ENCODE measurements at regions not wholly inside any gene's neighbourhood (a gene's known extent, or its start where the extent isn't known, plus 50 kb on each side); places are given as distances from the start of the nearest gene placed in this dataset.
"Not testable (repeated sequence)": the region's sequence is repeated elsewhere in the genome, so short reads cannot be mapped to it uniquely, and the experiment has no call there.

DNA sequence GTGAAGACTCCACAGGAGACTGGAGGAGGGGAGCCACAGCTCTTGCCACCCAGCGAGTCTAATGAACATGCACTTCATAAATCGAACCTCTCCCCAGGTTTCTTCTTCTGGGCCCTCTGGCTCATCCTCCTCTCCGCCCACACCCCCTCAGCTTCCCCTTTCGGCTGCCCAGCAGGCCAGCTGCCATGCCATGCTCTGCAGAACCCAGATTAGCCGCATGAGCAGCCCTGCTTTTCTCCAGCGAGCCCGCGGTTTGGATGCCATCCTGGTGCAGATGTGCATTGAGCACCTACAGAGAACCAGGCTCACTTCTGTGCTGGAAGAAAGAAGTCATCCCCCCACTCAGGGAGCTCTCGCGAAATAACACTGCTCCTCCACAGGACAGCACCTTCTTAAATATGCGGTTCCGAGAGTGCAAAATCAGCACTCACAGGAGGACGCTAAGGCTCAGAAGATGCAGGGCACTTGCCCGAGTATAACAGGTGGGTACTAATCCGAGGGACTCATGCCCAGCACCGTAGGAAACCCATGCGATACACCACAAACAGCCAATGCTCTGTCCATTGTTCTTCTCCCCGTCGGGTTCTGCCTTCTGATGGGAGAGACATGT, 143.0 kb upstream of the THBS2 start:
- Histone ChIP-seq H3K4me3 (no peak overlapping the region), H3K36me3 (no peaks in the 10 kb centered on the region), H3K9me3 (no peaks in the 10 kb centered on the region), H3K4me1 (ENCODE audit: control insufficient read depth in 1 of 2, low read depth in 2 of 2) (no peaks in the 10 kb centered on the region), H3K27ac (no peak overlapping the region), H3K27me3 (replicated peaks; ENCODE audit: insufficient read depth) (no peaks in the 10 kb centered on the region)
- no peak for ATAC-seq (ENCODE audit: insufficient number of reproducible peaks, low FRiP score, low read depth)
- no peak for DNase-seq (ENCODE audit: low spot score)
- no peak for TF ChIP-seq CTCF (IDR thresholded peaks at IDR 0.05)

- not testable (repeated sequence) for H3K4me3 ChIP-seq; H3K9me3 ChIP-seq; DNase-seq (ENCODE audit: low spot score); H3K27me3 ChIP-seq (replicated peaks; ENCODE audit: insufficient read depth); ATAC-seq (ENCODE audit: insufficient number of reproducible peaks, low FRiP score, low read depth); H3K4me1 ChIP-seq (ENCODE audit: control insufficient read depth in 1 of 2, low read depth in 2 of 2); H3K27ac ChIP-seq; H3K36me3 ChIP-seq
These were observed 142.4 kb upstream of the THBS2 start for GRCh38 chr6:169396009-169396539.

GRCh38 chr6:169395080-169395805, 141.6 kb upstream of the THBS2 start:
- DNase-seq (ENCODE audit: low spot score) (no peak), ATAC-seq (ENCODE audit: insufficient number of reproducible peaks, low FRiP score, low read depth) (no peak)
- no peak overlapping the region for H3K4me3 ChIP-seq
- H3K36me3 ChIP-seq: no peaks in the 10 kb centered on the region
- no peaks in the 10 kb centered on the region for H3K9me3 ChIP-seq
- no peaks in the 10 kb centered on the region for H3K4me1 ChIP-seq (ENCODE audit: control insufficient read depth in 1 of 2, low read depth in 2 of 2)
- H3K27ac ChIP-seq: no peak overlapping the region
- no peak for TF ChIP-seq CTCF (IDR thresholded peaks at IDR 0.05)
- no peaks in the 10 kb centered on the region for H3K27me3 ChIP-seq (replicated peaks; ENCODE audit: insufficient read depth)

DNA sequence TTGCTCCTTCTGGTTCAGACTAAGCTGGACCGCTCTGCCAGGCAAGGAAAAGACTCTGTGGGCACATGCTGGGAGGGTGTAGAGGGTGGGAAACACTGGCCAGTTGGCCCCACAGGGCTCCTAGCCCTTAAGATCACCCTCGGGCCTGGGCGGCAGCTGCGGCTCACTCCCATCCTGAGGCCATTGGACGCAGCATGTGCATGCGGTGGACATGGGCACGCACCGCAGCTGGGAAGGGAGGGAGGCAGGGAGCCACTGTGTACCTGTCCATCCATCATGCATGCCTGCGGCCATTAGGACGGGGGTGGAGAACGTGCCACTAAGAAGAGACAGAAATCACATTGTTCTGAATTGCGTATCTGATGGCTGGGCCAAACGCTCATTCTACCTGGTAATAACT, 140.1 kb upstream of the THBS2 start:
- no peak for TF ChIP-seq CTCF (IDR thresholded peaks at IDR 0.05)
- H3K27me3 ChIP-seq (replicated peaks; ENCODE audit: insufficient read depth): no peaks in the 10 kb centered on the region
- H3K9me3 ChIP-seq: no peaks in the 10 kb centered on the region
- ATAC-seq (ENCODE audit: insufficient number of reproducible peaks, low FRiP score, low read depth) (no peak), DNase-seq (ENCODE audit: low spot score) (no peak)
- H3K4me3 ChIP-seq: no peak overlapping the region
- H3K27ac ChIP-seq: no peak overlapping the region
- no peaks in the 10 kb centered on the region for H3K4me1 ChIP-seq (ENCODE audit: control insufficient read depth in 1 of 2, low read depth in 2 of 2)
- H3K36me3 ChIP-seq: no peaks in the 10 kb centered on the region

DNA sequence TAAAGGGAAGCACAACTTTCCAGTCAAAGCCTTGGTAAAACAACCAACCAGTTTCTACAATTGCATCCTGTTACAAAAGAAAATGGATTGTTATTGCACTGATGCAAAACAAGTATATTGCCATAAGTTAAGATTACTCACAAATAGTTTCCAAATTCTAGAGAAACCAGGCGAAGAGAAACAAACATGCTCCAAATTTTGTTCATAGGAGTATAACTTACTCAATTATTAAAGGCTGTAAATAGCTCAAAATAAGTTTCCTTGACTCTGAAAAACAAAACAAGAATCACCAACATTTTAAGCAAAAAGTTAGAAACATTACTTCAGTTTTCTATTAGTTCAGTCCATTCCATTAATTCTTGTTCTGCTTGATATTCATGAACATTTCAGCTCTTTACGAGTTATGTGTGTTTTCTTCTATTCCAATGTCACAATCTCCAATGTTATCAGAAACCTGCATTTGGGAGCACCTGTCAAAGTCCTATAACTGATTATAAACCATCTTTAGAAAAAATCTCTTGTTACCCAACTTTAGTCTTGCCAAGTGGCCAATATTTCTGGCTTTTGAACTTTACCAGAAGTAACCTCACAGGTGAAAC, 137.9 kb upstream of the THBS2 start:
- Histone ChIP-seq H3K4me1 (ENCODE audit: control insufficient read depth in 1 of 2, low read depth in 2 of 2) (no peaks in the 10 kb centered on the region), H3K4me3 (no peak overlapping the region), H3K27me3 (replicated peaks; ENCODE audit: insufficient read depth) (no peaks in the 10 kb centered on the region), H3K9me3 (no peaks in the 10 kb centered on the region), H3K36me3 (no peaks in the 10 kb centered on the region), H3K27ac (no peak overlapping the region)
- DNase-seq (ENCODE audit: low spot score) (no peak), ATAC-seq (ENCODE audit: insufficient number of reproducible peaks, low FRiP score, low read depth) (no peak)
- TF ChIP-seq CTCF (IDR thresholded peaks at IDR 0.05): no peak

All from thoracic aorta (tissue), 2 donors.